Stimulated activated naive CD8-positive, alpha-beta T cell treated with anti-CD3 and anti-CD28 coated beads, Interleukin-15, Interleukin-2, amounts not matched to agents 100 ng/mL and 50 ng/mL, for 24 hours (primary cell): ENCODE measurements at regions not wholly inside any gene's neighbourhood (a gene's known extent, or its start where the extent isn't known, plus 50 kb on each side); places are given as distances from the start of the nearest gene placed in this dataset.
"Not testable (repeated sequence)": the region's sequence is repeated elsewhere in the genome, so short reads cannot be mapped to it uniquely, and the experiment has no call there.

Experiments
- H3K27ac Mint-ChIP-seq: one replicate; pipeline ENCODE4 v1.8.0; 2021; ENCODE audit warnings: mild to moderate bottlenecking, mixed read lengths
- H3K27me3 Mint-ChIP-seq: one replicate; pipeline ENCODE4 v1.8.0; 2021; ENCODE audit warnings: mixed read lengths
- H3K36me3 Mint-ChIP-seq: one replicate; pipeline ENCODE4 v1.8.0; 2021; ENCODE audit warnings: low read depth, mixed read lengths
- H3K4me1 Mint-ChIP-seq: one replicate; pipeline ENCODE4 v1.8.0; 2021; ENCODE audit warnings: low read depth, mixed read lengths
- H3K4me3 Mint-ChIP-seq: one replicate; pipeline ENCODE4 v1.8.0; 2021; ENCODE audit warnings: mild to moderate bottlenecking, mixed read lengths
- H3K9me3 Mint-ChIP-seq: one replicate; pipeline ENCODE4 v1.8.0; 2021; ENCODE audit warnings: mixed read lengths

GRCh38 chr13:85557691-85558467 lies 241.3 kb downstream of the SLITRK6 start:
- Mint-ChIP-seq H3K36me3 (no peaks in the 10 kb centered on the region), H3K27ac (no peak overlapping the region), H3K4me3 (no peak overlapping the region), H3K27me3 (no peaks in the 10 kb centered on the region), H3K4me1 (no peaks in the 10 kb centered on the region), H3K9me3 (peaks cover 5% of the 10 kb centered on the region)

GRCh38 chr13:85551012-85551411 lies 248.2 kb downstream of the SLITRK6 start:
- H3K36me3 Mint-ChIP-seq: no peaks in the 10 kb centered on the region

GRCh38 chr13:85549819-85550218 lies 249.4 kb downstream of the SLITRK6 start:
- Mint-ChIP-seq H3K36me3 (no peaks in the 10 kb centered on the region), H3K9me3 (peaks cover 16% of the 10 kb centered on the region), H3K4me3 (no peak overlapping the region), H3K27me3 (no peaks in the 10 kb centered on the region), H3K4me1 (no peaks in the 10 kb centered on the region), H3K27ac (no peak overlapping the region)

More at GRCh38 chr13:85551012-85551411, 248.2 kb downstream of the SLITRK6 start:
- H3K9me3 Mint-ChIP-seq: peaks cover 16% of the 10 kb centered on the region
- H3K4me3 Mint-ChIP-seq: no peak overlapping the region
- no peaks in the 10 kb centered on the region for H3K27me3 Mint-ChIP-seq
- H3K27ac Mint-ChIP-seq: no peak overlapping the region
- H3K4me1 Mint-ChIP-seq: no peaks in the 10 kb centered on the region

- not testable (repeated sequence) for H3K4me1 Mint-ChIP-seq, H3K36me3 Mint-ChIP-seq, H3K27me3 Mint-ChIP-seq, H3K4me3 Mint-ChIP-seq, H3K27ac Mint-ChIP-seq
- peaks cover 16% of the 10 kb centered on the region for H3K9me3 Mint-ChIP-seq
Observed at GRCh38 chr13:85548845-85549244, 250.4 kb downstream of the SLITRK6 start.

GRCh38 chr13:85545771-85546170 lies 253.4 kb downstream of the SLITRK6 start:
- Mint-ChIP-seq H3K4me1 (peaks cover 12% of the 10 kb centered on the region), H3K27ac (no peak overlapping the region), H3K36me3 (no peaks in the 10 kb centered on the region), H3K4me3 (no peak overlapping the region), H3K9me3 (peaks cover 16% of the 10 kb centered on the region), H3K27me3 (no peaks in the 10 kb centered on the region)

- Mint-ChIP-seq H3K9me3 (peaks cover 16% of the 10 kb centered on the region), H3K4me1 (peaks cover 12% of the 10 kb centered on the region), H3K36me3 (no peaks in the 10 kb centered on the region), H3K4me3 (no peak overlapping the region), H3K27ac (no peak overlapping the region), H3K27me3 (no peaks in the 10 kb centered on the region)
Observed at GRCh38 chr13:85544756-85545155, 254.5 kb downstream of the SLITRK6 start.

- H3K36me3 Mint-ChIP-seq: no peaks in the 10 kb centered on the region
- no peak overlapping the region for H3K4me3 Mint-ChIP-seq
- H3K9me3 Mint-ChIP-seq: peaks cover 4% of the 10 kb centered on the region
- H3K4me1 Mint-ChIP-seq: peaks cover 12% of the 10 kb centered on the region
- no peaks in the 10 kb centered on the region for H3K27me3 Mint-ChIP-seq
- no peak overlapping the region for H3K27ac Mint-ChIP-seq
Observed at GRCh38 chr13:85543144-85543543, 256.1 kb downstream of the SLITRK6 start.

GRCh38 chr13:85541476-85541875 lies 257.7 kb downstream of the SLITRK6 start:
- Mint-ChIP-seq H3K4me1 (peaks cover 12% of the 10 kb centered on the region), H3K9me3 (no peaks in the 10 kb centered on the region), H3K4me3 (no peak overlapping the region), H3K36me3 (no peaks in the 10 kb centered on the region), H3K27me3 (no peaks in the 10 kb centered on the region), H3K27ac (no peak overlapping the region)

- H3K36me3 Mint-ChIP-seq: no peaks in the 10 kb centered on the region
- H3K27ac Mint-ChIP-seq: no peak overlapping the region
Observed at GRCh38 chr13:85538957-85539356, 260.3 kb downstream of the SLITRK6 start.

GRCh38 chr13:85537601-85538000 lies 261.6 kb downstream of the SLITRK6 start:
- Mint-ChIP-seq H3K27ac (no peak overlapping the region), H3K4me1 (peaks cover 7% of the 10 kb centered on the region), H3K27me3 (no peaks in the 10 kb centered on the region), H3K36me3 (no peaks in the 10 kb centered on the region), H3K9me3 (peaks cover 6% of the 10 kb centered on the region), H3K4me3 (no peak overlapping the region)

More at GRCh38 chr13:85538957-85539356, 260.3 kb downstream of the SLITRK6 start:
- no peaks in the 10 kb centered on the region for H3K9me3 Mint-ChIP-seq
- no peaks in the 10 kb centered on the region for H3K27me3 Mint-ChIP-seq
- H3K4me1 Mint-ChIP-seq: peaks cover 12% of the 10 kb centered on the region
- no peak overlapping the region for H3K4me3 Mint-ChIP-seq

GRCh38 chr13:85536706-85537105 lies 262.5 kb downstream of the SLITRK6 start:
- Mint-ChIP-seq H3K4me3 (no peak overlapping the region), H3K27me3 (no peaks in the 10 kb centered on the region), H3K9me3 (peaks cover 6% of the 10 kb centered on the region), H3K27ac (no peak overlapping the region), H3K4me1 (peaks cover 7% of the 10 kb centered on the region), H3K36me3 (no peaks in the 10 kb centered on the region)

- no peaks in the 10 kb centered on the region for H3K27me3 Mint-ChIP-seq
- no peaks in the 10 kb centered on the region for H3K36me3 Mint-ChIP-seq
- H3K9me3 Mint-ChIP-seq: peaks cover 6% of the 10 kb centered on the region
- no peaks in the 10 kb centered on the region for H3K4me1 Mint-ChIP-seq
- no peak overlapping the region for H3K4me3 Mint-ChIP-seq
- no peak overlapping the region for H3K27ac Mint-ChIP-seq
Observed at GRCh38 chr13:85535316-85536084, 263.7 kb downstream of the SLITRK6 start.

GRCh38 chr13:85533911-85534310 lies 265.3 kb downstream of the SLITRK6 start:
- H3K4me3 Mint-ChIP-seq: no peak overlapping the region
- H3K4me1 Mint-ChIP-seq: no peaks in the 10 kb centered on the region
- H3K36me3 Mint-ChIP-seq: no peaks in the 10 kb centered on the region
- peaks cover 6% of the 10 kb centered on the region for H3K9me3 Mint-ChIP-seq
- H3K27me3 Mint-ChIP-seq: no peaks in the 10 kb centered on the region
- no peak overlapping the region for H3K27ac Mint-ChIP-seq

- H3K4me3 Mint-ChIP-seq: no peak overlapping the region
- H3K36me3 Mint-ChIP-seq: no peaks in the 10 kb centered on the region
- H3K9me3 Mint-ChIP-seq: peaks cover 9% of the 10 kb centered on the region
- H3K27me3 Mint-ChIP-seq: no peaks in the 10 kb centered on the region
- no peaks in the 10 kb centered on the region for H3K4me1 Mint-ChIP-seq
- H3K27ac Mint-ChIP-seq: no peak overlapping the region
Observed at GRCh38 chr13:85529218-85529594, 270.0 kb downstream of the SLITRK6 start.

- Mint-ChIP-seq H3K27me3 (no peaks in the 10 kb centered on the region), H3K27ac (no peak overlapping the region), H3K36me3 (no peaks in the 10 kb centered on the region), H3K4me3 (no peak overlapping the region), H3K9me3 (peaks cover 9% of the 10 kb centered on the region), H3K4me1 (no peaks in the 10 kb centered on the region)
Observed at GRCh38 chr13:85528491-85529217, 270.6 kb downstream of the SLITRK6 start.
